HCT116 (cell line): ENCODE measurements at regions not wholly inside any gene's neighbourhood (a gene's known extent, or its start where the extent isn't known, plus 50 kb on each side); places are given as distances from the start of the nearest gene placed in this dataset.

ENCODE experiments used
- ATAC-seq: fragments of 200-7000 bp; cut with Tn5 transposase; 2 replicates; pipeline ENCODE4 v1.9.1; 2020; ENCODE audit warnings: mild to moderate bottlenecking, moderate library complexity
- BruUV-seq: library from RNA; stranded (reverse); fragments of 400-500 nt; replicated peaks from 2 replicates; lab custom pipeline; 2021; lab: Mats Ljungman, UMichigan
- CTCF ChIA-PET: fragments of 300-600 bp; sonication (Branson Sonifier 250); formaldehyde crosslinking; loops from one replicate; lab custom pipeline; 2021; ENCODE audit warnings: antibody characterized with exemption; lab: Charles Lee
- POLR2A ChIA-PET: fragments of 300-600, 350-600 bp; sonication (Branson Sonifier 250); formaldehyde crosslinking; loops from one replicate; lab custom pipeline; 2021; ENCODE audit warnings: antibody characterized with exemption; lab: Charles Lee
- RAD21 ChIA-PET, 2 experiments: fragments of 300-600 bp; sonication (Branson Sonifier 250); formaldehyde crosslinking; loops; one replicate each; lab custom pipeline; 2023; ENCODE audit warnings: low total read pairs in 2 of 2; ENCODE audit not compliant: uncharacterized antibody in 2 of 2, unreplicated experiment in 2 of 2, low non-redundant PET in 1 of 2; lab: Charles Lee
- DNase-seq: peaks from one replicate; pipeline ENCODE4 v3.0.0-alpha.2; 2010; ENCODE audit warnings: low read depth, low spot score
- H2AFZ ChIP-seq: fragments of 200-600 bp; shearing (Covaris generic), sonication (generic); 2 replicates; pipeline ENCODE4 v1.6.1; 2017; ENCODE audit warnings: low read depth, mixed run types, mixed read lengths, antibody characterized with exemption, low read length; ENCODE audit not compliant: poor library complexity, severe bottlenecking
- H3K27ac ChIP-seq: 2 replicates; pipeline ENCODE4 v1.5.1; 2012; ENCODE audit warnings: low read depth, low read length
- H3K27me3 ChIP-seq: fragments of 200-600 bp; sonication (generic); 2 replicates; pipeline ENCODE4 v1.6.1; 2016; ENCODE audit warnings: mixed run types, low read length, mixed read lengths; ENCODE audit not compliant: insufficient read depth
- H3K36me3 ChIP-seq, 2 experiments: fragments of 200-500 bp in 1 of 2; fragments of 200-600 bp in 1 of 2; sonication (Bioruptor generic) in 1 of 2; sonication (generic) in 1 of 2; 2 replicates each; pipeline versions ENCODE4 v1.5.1 to v1.6.1; 2014 to 2016; ENCODE audit warnings: low read length in 2 of 2, inconsistent platforms in 1 of 2, mixed read lengths in 1 of 2, mixed run types in 1 of 2; ENCODE audit not compliant: insufficient read depth in 2 of 2, control insufficient read depth in 1 of 2
- H3K4me1 ChIP-seq, 2 experiments: fragments of 200-600 bp in 1 of 2; sonication (generic) in 1 of 2; 2 replicates each; pipeline versions ENCODE4 v1.5.1 to v1.6.1; 2012 to 2017; ENCODE audit warnings: low read length in 2 of 2, inconsistent platforms in 1 of 2, mild to moderate bottlenecking in 1 of 2, mixed read lengths in 1 of 2, mixed run types in 1 of 2, moderate library complexity in 1 of 2; ENCODE audit not compliant: insufficient read depth in 2 of 2, control insufficient read depth in 1 of 2
- H3K4me2 ChIP-seq: fragments of 200-600 bp; sonication (generic); 2 replicates; pipeline ENCODE4 v1.6.1; 2017; ENCODE audit warnings: mixed run types, low read length, mixed read lengths
- H3K4me3 ChIP-seq, 2 experiments: fragments of 200-600 bp in 1 of 2; sonication (generic) in 1 of 2; replicated peaks in 1 of 2; 2 replicates each; pipeline ENCODE4 v1.5.1; 2011 to 2016; ENCODE audit warnings: low read length in 2 of 2, control low read depth in 1 of 2, low read depth in 1 of 2, mild to moderate bottlenecking in 1 of 2, mixed read lengths in 1 of 2, mixed run types in 1 of 2
- H3K79me2 ChIP-seq: fragments of 200-600 bp; sonication (generic); 2 replicates; pipeline ENCODE4 v1.6.1; 2017; ENCODE audit warnings: mild to moderate bottlenecking, mixed run types, low read length, moderate library complexity, mixed read lengths; ENCODE audit not compliant: insufficient read depth
- H3K9ac ChIP-seq: fragments of 200-600 bp; sonication (generic); 2 replicates; pipeline ENCODE4 v1.6.1; 2016; ENCODE audit warnings: low read length, mixed read lengths
- H3K9me2 ChIP-seq: fragments of 200-600 bp; sonication (generic), shearing (Covaris generic); 2 replicates; pipeline ENCODE4 v1.6.1; 2017; ENCODE audit warnings: mixed run types, mild to moderate bottlenecking, moderate library complexity; ENCODE audit not compliant: insufficient read depth
- H3K9me3 ChIP-seq, 2 experiments: fragments of 200-500 bp in 1 of 2; fragments of 200-600 bp in 1 of 2; sonication (Bioruptor generic) in 1 of 2; sonication (generic) in 1 of 2; 2 replicates each; pipeline ENCODE4 v1.6.1; 2014 to 2017; ENCODE audit warnings: low read length in 2 of 2, mixed read lengths in 2 of 2, inconsistent platforms in 1 of 2, low read depth in 1 of 2, mild to moderate bottlenecking in 1 of 2, mixed run types in 1 of 2, moderate library complexity in 1 of 2; ENCODE audit not compliant: control insufficient read depth in 1 of 2, insufficient read depth in 1 of 2
- H4K20me1 ChIP-seq: fragments of 200-600 bp; sonication (generic), shearing (Covaris generic); 2 replicates; pipeline ENCODE4 v1.6.1; 2017; ENCODE audit warnings: mixed run types, mild to moderate bottlenecking, moderate library complexity; ENCODE audit not compliant: insufficient read depth
- CBX3 ChIP-seq: IDR thresholded peaks from 2 replicates; pipeline ENCODE4 v1.6.1; 2012; ENCODE audit warnings: low read depth
- CTCF ChIP-seq, 3 experiments: fragments of 200-600 bp in 1 of 3; sonication (generic) in 1 of 3; IDR thresholded peaks in 2 of 3; conservative IDR thresholded peaks in 1 of 3; 2 replicates each; pipeline ENCODE4 v1.5.1; 2012 to 2017; ENCODE audit warnings: low read depth in 2 of 3, low read length in 2 of 3, antibody characterized with exemption in 1 of 3, borderline replicate concordance in 1 of 3, control low read depth in 1 of 3, mild to moderate bottlenecking in 1 of 3, mixed read lengths in 1 of 3, mixed run types in 1 of 3, moderate library complexity in 1 of 3; ENCODE audit not compliant: insufficient read depth in 1 of 3
- EZH2 ChIP-seq: fragments of 200-600 bp; sonication (generic); IDR thresholded peaks from 2 replicates; pipeline ENCODE4 v1.6.1; 2017; ENCODE audit warnings: antibody characterized with exemption, mixed run types
- EZH2phosphoT487 ChIP-seq: fragments of 200-600 bp; IDR thresholded peaks from 2 replicates; pipeline ENCODE4 v1.6.1; 2018; ENCODE audit warnings: antibody characterized with exemption, borderline replicate concordance
- JUND ChIP-seq: IDR thresholded peaks from 2 replicates; pipeline ENCODE4 v1.6.1; 2012
- RAD21 ChIP-seq: IDR thresholded peaks from 2 replicates; pipeline ENCODE4 v1.6.1; 2012; ENCODE audit warnings: low read depth, mild to moderate bottlenecking
- SRF ChIP-seq: IDR thresholded peaks from 2 replicates; pipeline ENCODE4 v1.6.1; 2012; ENCODE audit warnings: low read depth
- TCF7L2 ChIP-seq: IDR thresholded peaks from 2 replicates; pipeline ENCODE4 v1.7.0; 2011; ENCODE audit warnings: borderline replicate concordance, inconsistent platforms; ENCODE audit not compliant: insufficient read depth, insufficient read length; ENCODE audit errors: extremely low read depth
- YY1 ChIP-seq: IDR thresholded peaks from 2 replicates; pipeline ENCODE4 v1.6.1; 2011; ENCODE audit warnings: low read length, low read depth, moderate library complexity, mild to moderate bottlenecking; ENCODE audit not compliant: insufficient replicate concordance; ENCODE audit errors: extremely low read depth
- ZBTB33 ChIP-seq: IDR thresholded peaks from 2 replicates; pipeline ENCODE4 v1.6.1; 2011; ENCODE audit warnings: mild to moderate bottlenecking, low read length, moderate library complexity; ENCODE audit not compliant: insufficient replicate concordance; ENCODE audit errors: extremely low read depth
- ZNF274 ChIP-seq: fragments of 200-500 bp; sonication (Bioruptor generic); IDR thresholded peaks from 2 replicates; pipeline ENCODE4 v1.6.1; 2014; ENCODE audit warnings: mild to moderate bottlenecking, low read depth, low read length, inconsistent platforms
- intact Hi-C: fragments of 100-400 bp; cut with micrococcal nuclease; formaldehyde crosslinking; loops from 2 replicates; pipeline ENCODE4 v1.10.0; 2022
- TF ChIP-seq, protein P1 (sequence below): IDR thresholded peaks from 2 replicates; pipeline ENCODE4 v1.6.1; 2012

GRCh38 chr6:141301779-141302178, 830.9 kb upstream of the GJE1 start:
- no peaks in the 10 kb centered on the region for H3K36me3 ChIP-seq
- H3K27me3 ChIP-seq: no peaks in the 10 kb centered on the region
- ChIA-PET RAD21 (no interaction called here), CTCF (no interaction called here), POLR2A (no interaction called here)
- no peaks in the 10 kb centered on the region for H3K79me2 ChIP-seq
- DNase-seq (no peak), ATAC-seq (no peak)
- H3K27ac ChIP-seq: no peak overlapping the region
- intact Hi-C loops: no loop called here
- no peak overlapping the region for H3K4me2 ChIP-seq
- no peaks in the 10 kb centered on the region for H3K9me3 ChIP-seq
- no peak overlapping the region for H3K9ac ChIP-seq
- no peak overlapping the region for H3K4me3 ChIP-seq
- no peaks in the 10 kb centered on the region for H3K4me1 ChIP-seq
- H4K20me1 ChIP-seq: no peaks in the 10 kb centered on the region
- no peaks in the 10 kb centered on the region for H3K9me2 ChIP-seq
- no TSS peak for BruUV-seq
- H2AFZ ChIP-seq: no peak overlapping the region
- TF ChIP-seq TCF7L2: no peak
- TF ChIP-seq CBX3: no peak
- no peak for TF ChIP-seq ZNF274
- no peak for TF ChIP-seq RAD21
- no peak for TF ChIP-seq YY1
- no peak for TF ChIP-seq CTCF (IDR thresholded peaks at IDR 0.05 in 2 of 3, conservative IDR thresholded peaks at IDR 0.05 in 1 of 3; ENCODE audit: borderline replicate concordance in 1 of 3, insufficient read depth in 1 of 3, low read depth in 2 of 3, low read length in 2 of 3)
- TF ChIP-seq, all 23 proteins: peak for 0

DNA sequence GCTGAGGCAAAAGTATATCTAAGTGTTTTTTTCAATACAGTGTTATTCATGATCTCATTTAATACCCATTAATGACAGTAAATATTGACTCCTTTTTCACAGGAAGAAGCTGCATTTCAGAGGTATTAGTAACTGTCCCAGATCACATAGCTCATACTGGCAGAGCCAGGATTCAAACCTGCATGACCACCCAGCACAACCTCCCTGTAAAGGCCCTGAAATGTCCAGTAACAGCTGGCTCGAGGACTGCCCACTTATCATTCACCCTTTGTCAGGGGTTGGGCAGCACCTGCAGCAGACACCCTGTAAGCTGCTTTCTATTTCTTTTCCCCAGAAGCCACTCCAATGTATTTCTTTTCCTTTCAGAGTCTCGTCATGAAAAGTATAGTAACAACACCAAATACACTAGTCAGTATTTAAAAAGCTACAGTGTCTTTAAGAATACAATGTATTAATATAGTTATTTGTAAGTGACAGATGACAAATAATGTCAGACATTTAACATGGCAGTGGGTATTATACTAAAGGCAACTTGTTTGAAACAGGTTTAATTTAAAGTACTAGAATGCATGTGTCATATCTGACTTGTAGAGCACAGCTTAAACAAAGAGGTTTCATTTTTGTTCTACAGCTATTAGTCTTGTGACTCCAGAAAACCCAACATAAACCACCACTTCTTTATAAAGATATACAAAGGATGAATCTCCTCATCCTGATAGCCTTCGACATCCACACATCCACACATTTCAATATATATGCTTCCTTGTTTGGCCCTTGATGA, 841.6 kb upstream of the GJE1 start:
- Histone ChIP-seq H4K20me1 (no peaks in the 10 kb centered on the region), H3K27ac (no peak overlapping the region), H3K4me1 (no peaks in the 10 kb centered on the region), H3K27me3 (no peaks in the 10 kb centered on the region), H3K36me3 (no peaks in the 10 kb centered on the region), H3K79me2 (no peaks in the 10 kb centered on the region), H3K9me2 (no peaks in the 10 kb centered on the region), H3K9ac (no peak overlapping the region), H2AFZ (peak overlapping the region; percentile 1), H3K4me2 (no peak overlapping the region), H3K4me3 (no peak overlapping the region), H3K9me3 (no peaks in the 10 kb centered on the region; a peak in 1 of 4 replicates)
- DNase-seq (no peak), ATAC-seq (no peak)
- CTCF ChIA-PET: no interaction called here
- RAD21 ChIA-PET: no interaction called here
- intact Hi-C loops: no loop called here
- no TSS peak for BruUV-seq
- POLR2A ChIA-PET: no interaction called here
- TF ChIP-seq EZH2phosphoT487: no peak
- TF ChIP-seq CTCF (IDR thresholded peaks at IDR 0.05 in 2 of 3, conservative IDR thresholded peaks at IDR 0.05 in 1 of 3; ENCODE audit: borderline replicate concordance in 1 of 3, insufficient read depth in 1 of 3, low read depth in 2 of 3, low read length in 2 of 3): no peak
- no peak for TF ChIP-seq SRF
- TF ChIP-seq ZNF274: no peak
- TF ChIP-seq JUND: no peak
- TF ChIP-seq ZBTB33: no peak
- TF ChIP-seq, protein P1, sequence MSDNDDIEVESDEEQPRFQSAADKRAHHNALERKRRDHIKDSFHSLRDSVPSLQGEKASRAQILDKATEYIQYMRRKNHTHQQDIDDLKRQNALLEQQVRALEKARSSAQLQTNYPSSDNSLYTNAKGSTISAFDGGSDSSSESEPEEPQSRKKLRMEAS: no peak
- no peak for TF ChIP-seq EZH2
